Esophagus muscularis mucosa (tissue), 3 donors: ENCODE measurements at regions not wholly inside any gene's neighbourhood (a gene's known extent, or its start where the extent isn't known, plus 50 kb on each side); places are given as distances from the start of the nearest gene placed in this dataset.

Source experiments
- CTCF ChIP-seq, 3 experiments: fragments of 200-600 bp in 2 of 3; fragments of 450-650 bp in 1 of 3; sonication (generic) in 2 of 3; IDR thresholded peaks; one replicate each; pipeline ENCODE4 v1.5.1; 2017 to 2019; ENCODE audit warnings: antibody characterized with exemption in 3 of 3, mild to moderate bottlenecking in 2 of 3, moderate library complexity in 1 of 3
- POLR2AphosphoS5 ChIP-seq, 2 donors: sonication (generic); formaldehyde crosslinking; IDR thresholded peaks; one replicate each; pipeline ENCODE4 v1.6.1; 2017; ENCODE audit warnings: antibody characterized with exemption in 2 of 2

GRCh38 chr9:110036286-110036685 lies 171.7 kb downstream of the C9orf152 start:
- no peak for TF ChIP-seq CTCF (IDR thresholded peaks at IDR 0.05)
- TF ChIP-seq POLR2AphosphoS5 (IDR thresholded peaks at IDR 0.05): no peak
